GM19438 (cell line): ENCODE measurements at regions not wholly inside any gene's neighbourhood (a gene's known extent, or its start where the extent isn't known, plus 50 kb on each side); places are given as distances from the start of the nearest gene placed in this dataset.

Experiments used
- ATAC-seq: cut with Tn5 transposase; IDR thresholded peaks from one replicate; pipeline ENCODE4 v1.9.1; 2021; ENCODE audit warnings: low read depth; ENCODE audit not compliant: unreplicated experiment

DNA sequence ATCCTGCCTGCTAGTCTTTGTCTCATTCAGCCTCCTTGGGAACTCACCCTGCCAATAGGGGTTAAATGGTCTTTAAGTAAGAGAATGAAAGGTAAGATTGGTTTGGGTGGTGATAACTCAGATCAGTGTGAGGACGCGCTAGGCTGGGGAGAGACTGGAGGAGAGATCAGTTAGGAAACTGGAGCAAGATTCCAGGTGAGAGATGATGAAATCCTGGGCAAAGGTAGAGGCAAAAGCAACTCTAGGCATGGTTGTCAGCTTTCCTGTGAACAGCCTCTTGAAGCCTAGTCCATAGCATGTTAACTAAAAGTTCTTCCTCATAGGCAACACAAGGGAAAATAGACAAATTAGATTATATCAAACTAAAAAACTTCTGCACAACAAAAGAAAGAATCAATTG, 145.2 kb upstream of the ANKRD28 start:
- no peak for ATAC-seq

DNA sequence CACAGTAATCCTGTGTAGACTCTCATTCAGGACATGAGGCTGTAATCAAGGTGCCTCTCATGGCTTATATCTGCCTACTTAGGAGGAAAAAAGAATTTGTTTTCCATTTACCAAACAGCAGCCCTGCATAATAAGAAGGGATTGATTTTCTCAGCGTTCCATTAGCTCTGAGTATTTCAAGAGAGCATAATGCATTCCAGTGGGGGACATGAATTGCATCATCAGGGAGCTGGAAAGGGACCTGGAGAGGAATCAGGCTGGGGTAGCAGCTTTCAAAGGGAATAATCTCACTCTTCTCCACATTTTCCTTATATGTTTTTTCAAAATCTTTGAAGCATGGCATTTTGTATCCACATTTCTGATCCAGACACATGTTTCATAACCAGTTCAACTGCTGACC, 150.6 kb upstream of the ANKRD28 start:
- ATAC-seq = no peak

DNA sequence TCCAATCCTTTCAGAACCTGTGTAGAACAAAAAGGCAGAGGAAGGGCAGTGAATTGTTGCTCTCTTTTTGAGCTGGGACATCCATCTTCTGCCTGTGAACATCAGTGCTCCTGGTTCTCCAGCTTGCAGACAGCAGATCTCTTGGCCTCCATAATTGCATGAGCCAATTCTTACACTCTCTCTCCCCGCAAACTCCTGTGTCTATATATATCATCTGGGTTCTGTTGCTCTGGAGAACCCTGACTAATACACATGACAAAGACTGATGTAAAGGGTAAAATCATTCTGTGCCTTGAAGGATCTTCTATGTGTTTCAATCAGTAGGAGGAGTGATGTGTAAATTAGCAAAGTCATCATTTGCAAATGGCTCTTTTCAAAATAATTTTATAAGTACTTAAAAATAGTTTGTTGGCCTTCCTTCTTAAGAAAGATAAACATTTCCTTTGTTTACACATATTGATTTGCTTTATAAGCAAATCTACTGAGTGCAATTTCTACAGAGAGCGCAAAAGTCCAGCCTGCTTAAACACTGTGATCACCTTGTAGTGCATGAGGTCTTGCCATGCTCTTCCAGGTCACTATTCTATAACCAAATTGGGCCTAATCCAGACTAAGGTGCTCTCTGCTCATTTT, 154.9 kb upstream of the ANKRD28 start:
- ATAC-seq = no peak

DNA sequence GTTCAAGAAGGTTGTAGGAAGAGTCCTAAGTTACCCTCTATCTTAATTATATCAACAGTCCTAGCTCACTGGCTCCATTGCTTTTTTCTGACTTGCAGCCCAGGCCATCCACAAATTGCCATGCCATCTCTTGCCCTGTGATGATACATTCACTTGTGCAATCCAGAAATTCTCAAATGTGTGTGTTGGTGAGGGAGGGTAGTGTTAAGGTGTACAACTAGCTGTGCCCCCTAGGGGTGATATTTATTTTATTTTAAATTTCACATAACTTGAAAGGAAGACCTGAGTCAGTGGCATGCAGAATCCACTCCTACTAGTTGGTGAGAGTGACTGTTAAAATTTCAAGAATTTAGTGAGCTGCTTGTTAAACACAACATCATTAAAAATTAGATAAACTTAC, 156.1 kb upstream of the ANKRD28 start:
- ATAC-seq = no peak

DNA sequence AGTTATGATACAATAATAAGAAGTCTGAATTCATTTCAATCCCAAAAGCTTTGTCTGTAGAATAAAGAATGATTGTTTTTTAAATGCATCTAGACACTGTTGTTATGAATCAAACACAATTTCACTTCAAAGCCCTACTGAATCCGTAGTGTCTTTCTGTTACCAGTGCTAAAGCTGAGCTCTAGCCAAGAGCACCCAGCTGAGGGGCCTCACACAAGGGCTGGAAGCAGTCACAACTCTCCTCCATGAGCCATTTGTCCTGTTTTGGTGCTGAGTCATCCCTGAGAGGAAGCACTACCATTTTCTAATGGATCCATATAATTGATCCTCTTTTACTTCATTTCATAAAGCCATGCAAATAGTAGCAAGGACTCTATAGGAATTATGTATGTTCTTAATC, 158.2 kb upstream of the ANKRD28 start:
- ATAC-seq = no peak

DNA sequence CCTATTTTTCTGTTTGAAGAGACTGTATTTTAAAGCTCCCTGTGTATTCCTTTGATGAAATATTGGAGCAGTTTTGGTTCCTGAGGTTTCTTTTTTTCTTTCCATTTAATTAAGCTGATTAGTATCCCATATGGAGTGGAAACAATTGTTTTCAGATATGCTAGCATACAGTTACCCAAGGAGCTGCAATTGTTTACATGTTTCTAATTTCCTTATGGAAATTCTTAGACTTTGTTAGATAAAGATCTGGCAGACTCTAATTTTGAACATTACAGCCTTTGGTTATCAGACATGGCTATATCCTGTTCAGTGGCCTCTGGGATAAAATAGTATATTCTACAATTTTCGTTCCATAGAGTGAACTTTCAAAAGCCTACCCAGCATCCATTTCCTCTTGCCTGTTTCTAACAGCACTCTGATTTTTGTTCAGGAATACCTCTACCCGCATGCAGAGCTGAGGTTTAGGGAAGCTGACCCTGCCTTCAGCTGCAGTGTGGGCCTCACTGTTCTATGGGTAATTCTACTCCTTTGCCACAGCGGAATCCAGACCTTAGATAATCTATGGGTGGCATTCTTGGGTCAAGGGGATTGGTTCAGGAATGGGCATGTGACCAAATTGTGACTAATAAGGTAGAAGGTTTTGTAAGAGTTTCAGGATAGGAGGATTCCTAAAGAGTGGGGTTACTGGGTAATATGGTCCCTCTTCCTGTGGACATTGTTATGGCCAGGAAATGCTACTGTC, 161.1 kb upstream of the ANKRD28 start:
- ATAC-seq = no peak

DNA sequence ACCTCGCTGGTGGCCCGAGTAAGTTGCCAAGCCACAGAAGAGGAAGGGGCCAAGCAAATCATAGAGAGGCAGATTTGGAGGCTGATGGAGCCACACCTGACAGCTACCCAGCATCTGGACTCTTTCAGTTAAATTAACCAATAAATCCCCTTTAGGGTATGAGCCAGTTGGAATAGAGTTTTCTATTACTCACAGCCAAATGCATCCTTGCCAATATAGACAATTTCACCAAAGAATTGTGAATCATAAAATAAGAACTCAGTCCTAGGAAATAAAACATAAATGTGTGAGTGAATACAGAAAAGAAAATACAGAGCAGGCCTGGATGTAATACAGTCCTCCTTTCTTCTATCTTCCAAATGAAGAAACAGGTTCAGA, 161.6 kb upstream of the ANKRD28 start:
- no peak for ATAC-seq

DNA sequence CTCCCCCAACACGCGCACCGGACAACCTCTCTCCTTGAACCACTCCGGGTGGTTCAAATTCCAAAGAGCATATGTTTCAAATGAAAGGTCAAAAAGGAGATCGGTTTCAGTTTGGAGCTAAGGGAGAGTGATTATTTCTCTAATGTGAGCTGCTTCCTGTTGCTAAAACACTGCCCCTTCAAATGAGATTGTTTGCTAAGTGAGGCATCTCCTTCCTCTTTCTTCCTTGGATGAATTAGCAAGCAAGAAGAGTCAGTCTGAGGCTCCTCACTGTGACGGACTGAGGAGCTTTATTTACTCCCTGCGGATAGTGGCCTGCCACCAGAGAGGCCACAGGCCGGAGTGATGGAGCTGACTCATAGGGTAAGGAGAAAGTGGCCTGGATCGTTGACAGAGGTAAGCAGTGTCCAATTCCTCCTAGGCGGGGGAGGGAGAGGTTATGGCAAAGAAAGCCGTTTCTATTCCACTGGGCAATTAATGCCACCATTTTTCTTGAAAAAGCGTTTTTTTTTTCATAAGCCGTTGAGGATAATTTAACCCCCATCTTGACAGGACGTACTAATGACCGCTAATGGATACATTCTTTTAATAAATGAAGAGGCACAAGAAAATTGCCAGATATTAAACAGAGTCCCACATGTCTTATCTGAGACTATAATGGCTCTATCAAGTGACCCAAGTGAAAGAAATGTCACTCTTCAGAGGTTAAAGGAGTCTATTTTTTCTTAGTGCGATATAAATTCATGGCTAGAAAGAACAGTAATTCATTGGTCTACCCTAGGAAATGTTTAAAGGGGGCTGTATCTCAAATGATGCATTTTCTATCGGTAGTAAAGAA, 167.0 kb upstream of the ANKRD28 start:
- ATAC-seq = no peak

DNA sequence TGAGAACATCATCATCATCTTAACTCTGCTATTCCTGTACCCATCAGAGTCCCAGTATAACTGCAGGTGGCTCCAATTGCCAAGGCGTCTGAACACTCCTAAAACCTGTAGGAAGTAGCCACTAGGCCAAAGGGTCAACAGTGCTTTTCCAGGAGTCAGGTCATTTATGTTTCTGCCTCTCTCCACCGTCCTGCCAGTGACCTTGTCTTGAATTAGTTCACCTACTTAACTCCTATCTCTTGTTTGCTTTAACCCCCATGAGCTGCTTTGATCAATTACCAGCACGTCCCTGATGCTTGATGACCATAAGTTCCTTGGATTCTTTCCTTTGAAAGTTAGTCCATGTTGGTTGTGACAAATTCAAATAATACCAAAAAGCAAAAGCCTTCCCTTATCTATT, 169.8 kb upstream of the ANKRD28 start:
- no peak for ATAC-seq

DNA sequence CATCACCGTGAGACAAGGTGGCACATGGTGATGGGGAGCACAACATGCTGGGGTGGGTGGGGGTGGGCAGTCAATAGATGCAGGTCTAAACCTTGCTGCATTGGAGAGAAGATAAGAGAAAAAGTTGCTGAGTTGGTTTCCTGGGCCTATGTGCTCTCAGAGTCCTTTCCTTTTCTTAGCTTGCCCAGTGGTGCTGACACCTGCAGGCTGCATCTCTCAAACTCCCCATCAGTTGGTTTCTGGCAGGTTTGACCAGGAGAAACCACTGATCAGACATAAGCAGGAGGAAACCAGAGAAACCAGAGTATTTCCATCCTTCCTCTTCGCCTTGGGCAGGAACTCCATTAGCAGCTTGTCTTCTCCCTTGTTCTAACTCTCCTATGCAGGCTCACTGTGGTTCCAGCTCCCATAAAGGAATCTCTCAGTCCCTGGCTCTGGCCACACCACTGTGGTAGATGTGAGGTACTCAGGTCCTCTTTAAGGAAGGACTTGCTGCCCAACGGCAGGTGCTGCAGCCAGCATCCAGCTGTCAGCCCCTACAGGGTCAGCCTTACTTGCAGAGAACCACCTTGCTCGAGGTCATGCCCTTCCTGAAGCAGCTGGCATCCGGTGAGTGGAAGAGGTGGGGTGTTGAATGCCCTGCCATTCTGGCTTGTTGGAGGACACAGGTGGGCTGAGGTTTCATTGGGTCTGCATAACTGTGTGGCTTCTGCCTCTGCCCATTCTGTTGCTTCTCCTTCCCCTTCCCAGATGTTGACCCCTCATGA, 172.3 kb upstream of the ANKRD28 start:
- no peak for ATAC-seq

DNA sequence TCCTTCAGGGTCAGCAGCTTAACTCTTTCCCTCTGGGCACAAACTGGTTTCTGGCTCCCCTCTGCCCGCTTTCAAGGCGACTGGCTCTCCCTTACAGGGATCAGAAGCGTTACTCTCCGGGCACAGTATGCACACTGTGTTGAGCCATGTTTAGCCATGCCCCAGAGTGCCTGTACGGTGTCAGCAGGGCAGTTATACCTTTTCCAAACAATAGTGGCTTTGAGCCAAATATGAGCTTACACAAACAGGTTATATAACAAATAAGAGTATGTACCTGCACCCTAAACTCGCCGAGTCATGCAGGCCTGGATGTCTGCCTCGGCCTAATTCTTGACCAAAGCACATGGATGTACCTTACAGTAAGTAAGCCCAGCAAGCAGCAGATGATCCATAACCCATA, 175.6 kb upstream of the ANKRD28 start:
- ATAC-seq = no peak

DNA sequence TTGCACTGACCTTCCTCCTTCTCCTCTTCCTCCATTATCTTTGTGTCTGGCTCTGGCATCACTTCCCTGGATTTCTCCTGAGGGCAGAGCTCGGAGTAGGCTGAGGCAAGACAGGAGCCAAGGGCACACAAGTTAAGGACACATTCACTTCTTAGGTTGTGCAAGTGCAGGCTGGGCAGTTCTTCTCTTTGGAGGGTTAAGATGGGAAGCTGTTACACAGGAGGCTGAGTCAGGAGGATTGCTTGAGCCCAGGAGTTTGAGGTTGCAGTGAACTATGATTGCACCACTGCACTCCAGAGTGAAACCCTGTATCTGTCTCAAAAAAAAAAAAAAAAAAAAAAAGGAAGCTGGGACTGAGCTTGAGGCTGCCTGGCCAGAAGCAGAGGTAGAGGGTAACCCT, 176.2 kb upstream of the ANKRD28 start:
- ATAC-seq = no peak

DNA sequence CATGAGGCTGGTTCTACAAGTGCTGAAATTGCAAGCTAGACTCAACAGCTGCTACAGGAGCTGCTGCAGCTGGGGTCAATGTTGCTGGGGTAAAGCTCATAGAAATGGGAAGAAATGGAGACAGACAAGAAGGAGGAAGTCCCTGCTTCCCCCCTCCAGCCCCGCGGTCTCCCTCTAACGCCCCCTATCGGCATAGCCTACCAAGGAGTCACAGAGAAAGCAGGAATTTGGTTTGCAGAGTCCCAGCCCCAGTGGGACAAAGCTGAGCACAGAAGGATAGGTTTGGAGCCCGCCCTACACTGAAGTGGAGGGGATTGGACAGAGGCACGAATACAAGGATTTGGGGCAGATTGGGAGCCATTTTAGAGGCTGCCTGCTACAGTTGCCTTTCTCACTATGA, 176.9 kb upstream of the ANKRD28 start:
- no peak for ATAC-seq

DNA sequence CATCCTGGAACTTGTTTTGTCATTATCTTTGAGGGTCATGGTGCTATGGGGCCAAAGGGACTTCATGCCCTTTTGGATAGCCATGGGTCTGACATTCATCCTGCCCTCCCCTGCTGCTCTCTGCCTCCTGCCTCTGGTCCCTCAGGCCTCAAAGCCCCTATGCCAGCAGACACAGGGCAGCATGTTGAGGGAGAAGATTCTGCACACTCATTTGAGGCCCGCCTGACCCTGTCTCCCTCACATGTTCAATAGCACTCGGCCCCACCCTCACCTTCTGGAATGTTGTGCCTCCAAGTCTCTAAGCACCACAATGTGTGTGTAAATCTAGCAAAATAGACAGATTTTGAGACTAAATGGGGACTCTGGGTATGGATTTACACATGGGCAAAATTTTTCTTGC, 178.7 kb upstream of the ANKRD28 start:
- ATAC-seq = no peak

DNA sequence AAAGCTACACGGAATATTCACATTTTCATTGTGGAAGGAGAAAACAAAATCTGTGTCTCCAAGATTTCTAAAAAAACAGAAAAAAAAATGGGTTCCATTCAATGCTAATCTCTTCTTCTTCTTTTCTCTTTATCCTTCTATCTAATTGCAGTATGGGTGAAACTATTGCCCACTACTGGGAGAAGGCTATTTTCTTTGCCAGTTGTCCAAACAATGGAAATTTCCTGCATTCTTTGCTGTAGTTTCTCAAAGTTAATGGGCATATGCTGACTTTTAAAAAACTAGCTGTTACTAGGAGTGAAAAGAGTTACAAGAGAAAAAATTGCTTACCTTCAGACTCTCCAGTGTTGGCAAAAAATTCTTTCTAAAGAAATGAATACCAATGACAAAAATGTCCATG, 179.3 kb upstream of the ANKRD28 start:
- ATAC-seq = no peak

DNA sequence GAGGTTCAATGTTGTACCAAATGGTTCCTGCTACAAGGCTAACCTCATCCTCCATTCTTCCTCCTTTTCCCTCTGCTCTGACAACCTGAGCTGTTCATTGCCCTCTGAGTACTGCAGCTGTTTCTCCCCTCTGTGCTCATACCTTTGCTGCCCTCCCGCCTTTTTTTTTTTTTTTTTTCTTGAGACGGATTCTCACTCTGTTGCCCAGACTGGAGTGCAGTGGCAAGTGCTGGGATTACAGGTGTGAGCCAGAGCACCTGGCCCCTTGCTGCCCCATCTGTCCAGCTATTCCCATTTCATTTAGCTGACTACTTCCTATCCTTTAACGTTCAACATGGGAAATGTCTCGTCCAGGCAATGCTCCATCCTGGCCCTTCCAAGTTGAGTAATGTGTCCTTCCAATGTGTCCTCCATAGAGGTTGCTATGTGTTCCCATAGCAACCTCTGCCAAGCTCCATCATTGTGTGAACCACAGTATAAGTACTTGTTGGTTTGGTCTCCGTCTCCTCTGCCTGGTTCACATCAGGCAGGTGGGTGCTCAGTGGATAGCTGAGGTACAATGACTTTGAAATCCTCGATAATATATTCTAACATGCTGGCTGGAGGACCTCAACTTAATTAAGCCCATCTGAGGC, 179.9 kb upstream of the ANKRD28 start:
- ATAC-seq = no peak

DNA sequence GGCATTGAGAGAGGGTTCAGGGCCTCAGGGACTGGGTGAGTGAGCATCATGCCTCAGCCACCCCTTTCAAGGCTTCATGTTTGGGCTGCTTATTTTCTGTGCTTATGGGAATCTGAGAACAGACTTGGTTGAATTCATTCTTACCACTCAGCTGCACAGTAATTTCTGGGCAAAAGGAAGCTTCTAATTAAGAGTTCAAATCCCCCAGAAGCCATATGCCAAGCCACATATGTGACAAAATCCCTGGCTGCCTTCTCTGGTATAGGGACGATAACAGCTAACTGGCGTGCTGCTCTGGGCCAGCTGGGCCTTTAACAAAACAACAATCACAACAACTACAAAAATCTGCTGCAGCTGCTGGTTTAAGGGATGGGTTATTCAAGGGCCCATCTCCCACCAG, 181.0 kb upstream of the ANKRD28 start:
- ATAC-seq = no peak

DNA sequence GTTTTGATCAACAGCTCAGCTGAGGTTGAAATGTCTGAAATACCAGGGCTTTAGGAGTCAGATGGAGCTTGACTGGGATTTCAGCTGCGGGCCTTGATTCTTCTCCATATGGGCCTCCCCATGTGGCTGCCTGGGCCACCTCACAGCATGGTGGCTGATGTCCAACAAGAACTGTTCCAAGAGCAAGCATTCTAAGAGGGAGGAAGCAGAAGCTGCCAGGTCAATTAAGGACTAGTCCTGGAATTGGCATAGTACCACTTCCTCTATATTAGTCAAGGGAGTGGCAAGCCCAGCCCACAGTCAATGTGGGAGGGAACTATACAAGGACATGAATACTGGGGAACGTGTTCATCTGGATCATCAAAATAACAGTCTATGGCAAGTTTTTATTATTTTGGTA, 181.7 kb upstream of the ANKRD28 start:
- ATAC-seq = no peak

DNA sequence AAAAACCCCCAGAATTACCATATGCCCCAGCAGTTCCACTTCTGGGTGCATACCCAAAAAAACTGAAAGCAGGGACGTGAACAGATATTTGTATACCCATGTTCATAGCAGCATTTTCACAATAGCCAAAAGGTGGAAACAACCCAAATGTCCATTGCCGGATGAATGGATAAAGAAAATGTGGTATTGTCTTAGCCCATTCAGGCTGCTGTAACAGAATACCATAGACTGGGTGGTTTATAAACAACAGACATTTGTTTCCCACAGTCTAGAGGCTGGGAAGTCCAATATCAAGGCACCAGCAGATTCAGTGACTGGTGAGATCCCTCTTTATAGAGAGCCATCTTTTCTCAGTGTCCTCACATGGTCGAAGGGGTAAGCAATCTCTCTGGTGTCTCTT, 182.1 kb upstream of the ANKRD28 start:
- no peak for ATAC-seq

DNA sequence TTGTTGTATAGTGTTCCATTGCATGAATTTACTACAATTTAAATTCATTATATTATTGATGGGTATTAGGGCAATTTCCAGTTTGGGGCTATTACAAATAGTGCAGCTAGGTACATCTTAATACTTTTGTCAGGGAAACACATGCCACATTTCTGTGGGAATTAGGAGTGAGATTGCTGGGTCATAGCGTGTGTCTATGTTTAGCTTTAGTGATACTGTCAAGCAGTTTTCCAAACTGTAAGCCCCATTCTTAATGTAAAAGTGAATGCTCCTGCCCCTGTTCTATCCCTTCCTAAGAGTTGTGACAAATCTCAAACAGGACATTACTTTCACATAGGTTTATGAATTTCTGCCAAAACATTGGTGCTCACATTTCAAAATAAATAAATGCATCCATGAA, 184.5 kb upstream of the ANKRD28 start:
- ATAC-seq = no peak
